HG02973 (cell line): ENCODE measurements at regions not wholly inside any gene's neighbourhood (a gene's known extent, or its start where the extent isn't known, plus 50 kb on each side); places are given as distances from the start of the nearest gene placed in this dataset.

Experiments used
- ATAC-seq: cut with Tn5 transposase; IDR thresholded peaks from one replicate; pipeline ENCODE4 v1.9.1; 2021; ENCODE audit warnings: moderate library complexity; ENCODE audit not compliant: unreplicated experiment

- ATAC-seq: no peak
Observed at GRCh38 chr1:67635055-67635809, 49.8 kb upstream of the GADD45A start.
